CD1c-positive myeloid dendritic cell (primary cell): ENCODE measurements at regions not wholly inside any gene's neighbourhood (a gene's known extent, or its start where the extent isn't known, plus 50 kb on each side); places are given as distances from the start of the nearest gene placed in this dataset.

ENCODE experiments used
- DNase-seq: peaks from one replicate; pipeline ENCODE4 v3.0.0-alpha.2; 2016; ENCODE audit errors: extremely low spot score

GRCh38 chr16:48892893-48893292 is 282.9 kb upstream of the N4BP1 start:
- DNase-seq, result no peak

- no peak for DNase-seq
Measured at GRCh38 chr16:48887646-48888210, 277.7 kb upstream of the N4BP1 start.

- DNase-seq, result no peak
Measured at GRCh38 chr16:48885471-48885870, 275.5 kb upstream of the N4BP1 start.

GRCh38 chr16:48881272-48881671 is 271.3 kb upstream of the N4BP1 start:
- DNase-seq, result no peak

- DNase-seq, result no peak
Measured at GRCh38 chr16:48879223-48880122, 269.5 kb upstream of the N4BP1 start.

GRCh38 chr16:48877946-48878345 is 268.0 kb upstream of the N4BP1 start:
- DNase-seq, result no peak

GRCh38 chr16:48870141-48870540 is 260.2 kb upstream of the N4BP1 start:
- no peak for DNase-seq

- DNase-seq, result no peak
Measured at GRCh38 chr16:48865520-48865919, 255.5 kb upstream of the N4BP1 start.

- DNase-seq, result no peak
Measured at GRCh38 chr16:48864055-48864454, 254.1 kb upstream of the N4BP1 start.

GRCh38 chr16:48862087-48862532 is 252.1 kb upstream of the N4BP1 start:
- DNase-seq, result no peak

- no peak for DNase-seq
Measured at GRCh38 chr16:48860341-48860740, 250.4 kb upstream of the N4BP1 start.

- no peak for DNase-seq
Measured at GRCh38 chr16:48852951-48853350, 243.0 kb upstream of the N4BP1 start.

GRCh38 chr16:48852458-48852857 is 242.5 kb upstream of the N4BP1 start:
- DNase-seq, result no peak

- no peak for DNase-seq
Measured at GRCh38 chr16:48850097-48850770, 240.3 kb upstream of the N4BP1 start.

- DNase-seq, result no peak
Measured at GRCh38 chr16:48846277-48846676, 236.3 kb upstream of the N4BP1 start.

GRCh38 chr16:48845261-48845660 is 235.3 kb upstream of the N4BP1 start:
- no peak for DNase-seq

- no peak for DNase-seq
Measured at GRCh38 chr16:48838349-48838748, 228.4 kb upstream of the N4BP1 start.

- no peak for DNase-seq
Measured at GRCh38 chr16:48836636-48837035, 226.7 kb upstream of the N4BP1 start.

- no peak for DNase-seq
Measured at GRCh38 chr16:48836067-48836466, 226.1 kb upstream of the N4BP1 start.

- DNase-seq, result no peak
Measured at GRCh38 chr16:48834576-48834975, 224.6 kb upstream of the N4BP1 start.

GRCh38 chr16:48833461-48833860 is 223.5 kb upstream of the N4BP1 start:
- no peak for DNase-seq

GRCh38 chr16:48831076-48831722 is 221.2 kb upstream of the N4BP1 start:
- DNase-seq, result no peak
